Retinal pigment epithelial cell (primary cell): ENCODE measurements at regions not wholly inside any gene's neighbourhood (a gene's known extent, or its start where the extent isn't known, plus 50 kb on each side); places are given as distances from the start of the nearest gene placed in this dataset.

Experiments used
- DNase-seq: peaks from one replicate; pipeline ENCODE4 v3.0.0-alpha.2; 2010; ENCODE audit warnings: low read depth
- H3K4me3 ChIP-seq: 2 replicates; pipeline ENCODE4 v1.5.1; 2011; ENCODE audit warnings: mild to moderate bottlenecking, low read length, control low read depth, moderate library complexity
- CTCF ChIP-seq: conservative IDR thresholded peaks from 2 replicates; pipeline ENCODE4 v1.5.1; 2011; ENCODE audit warnings: low read depth, low read length, control low read depth, inconsistent platforms

DNA sequence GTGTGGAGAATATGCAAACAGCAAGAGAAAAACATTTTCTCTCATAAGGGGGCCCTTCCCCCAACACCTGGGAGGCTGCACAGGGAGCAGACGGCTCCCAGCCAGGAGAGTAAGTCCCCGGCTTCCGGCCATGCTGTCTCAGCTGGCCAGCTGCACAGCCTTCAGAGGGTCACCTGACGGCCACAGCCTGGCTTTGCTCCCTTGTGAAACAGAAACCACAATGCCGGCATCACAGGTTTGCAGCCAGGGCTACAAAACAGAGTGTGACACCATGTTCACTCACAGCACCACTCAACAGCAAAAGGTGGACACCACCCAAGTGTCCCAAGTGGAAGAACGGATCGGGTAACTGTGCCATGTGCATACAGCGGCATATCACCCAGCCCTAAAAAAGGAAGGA is 86.9 kb upstream of the GPC1 start:
- TF ChIP-seq CTCF: no peak

DNA sequence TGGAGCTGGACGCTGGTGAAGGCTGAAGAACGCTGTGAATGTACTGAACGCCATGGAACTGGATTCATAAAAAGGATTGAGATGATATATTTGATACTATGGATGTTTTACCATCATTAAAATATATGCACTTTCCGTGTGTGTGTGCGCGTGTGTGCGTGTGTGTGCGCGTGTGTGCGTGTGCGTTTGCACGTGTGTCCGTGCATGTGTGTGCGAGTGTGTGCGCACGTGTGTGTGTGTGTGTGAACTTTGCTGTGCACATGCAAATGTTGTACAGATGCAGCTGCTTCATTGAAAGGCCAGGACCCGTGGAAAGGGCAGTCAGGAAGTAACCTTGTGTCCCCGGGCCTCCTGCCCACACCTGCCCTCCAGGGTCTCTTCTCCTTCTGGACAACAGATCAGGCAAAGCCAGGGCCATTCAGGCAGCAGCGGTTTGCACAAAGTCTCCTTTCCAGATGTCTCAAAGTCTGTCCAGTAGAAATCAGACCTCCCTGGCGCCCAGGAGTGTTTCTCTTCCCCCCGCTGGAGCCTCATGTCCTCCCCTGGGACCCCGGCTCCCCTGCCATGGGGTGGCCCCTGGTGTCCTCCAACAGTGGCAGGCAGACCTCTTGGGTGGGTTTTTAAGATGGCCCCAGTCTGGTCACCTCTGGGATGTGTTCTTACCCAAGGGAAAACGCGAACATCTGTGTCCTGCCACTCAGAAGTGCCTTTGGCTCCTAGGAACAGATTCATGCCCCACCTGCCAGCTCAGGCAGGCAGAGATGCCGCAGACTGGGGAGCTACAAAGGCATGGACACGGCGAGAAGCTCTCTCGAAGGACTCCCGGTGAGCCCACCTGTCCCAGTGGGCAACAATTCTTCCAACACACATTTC is 86.1 kb upstream of the GPC1 start:
- TF ChIP-seq CTCF: no peak
- H3K4me3 ChIP-seq: no peak overlapping the region
- no peak for DNase-seq

More for the DNA sequence above, 86.9 kb upstream of the GPC1 start:
- no peak for DNase-seq
- H3K4me3 ChIP-seq: no peak overlapping the region

DNA sequence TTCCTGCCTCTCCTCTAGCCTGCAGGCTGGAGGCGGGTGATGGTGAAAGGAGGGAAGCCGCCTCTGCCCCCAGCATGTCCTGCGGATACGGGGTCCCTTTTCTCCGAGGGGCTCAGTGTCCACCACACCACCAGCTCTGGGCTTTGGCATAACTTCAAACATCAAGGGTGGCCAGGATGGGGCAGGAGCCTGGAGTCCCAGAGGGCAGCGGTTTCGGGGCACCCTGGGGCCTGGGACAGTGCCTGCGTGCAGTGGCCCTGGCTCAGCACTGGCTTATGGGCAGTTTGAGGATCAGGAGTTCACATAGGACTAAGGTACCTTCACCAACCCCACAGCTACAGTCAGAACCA is 85.5 kb upstream of the GPC1 start:
- DNase-seq: no peak
- TF ChIP-seq CTCF: no peak
- H3K4me3 ChIP-seq: no peak overlapping the region

DNA sequence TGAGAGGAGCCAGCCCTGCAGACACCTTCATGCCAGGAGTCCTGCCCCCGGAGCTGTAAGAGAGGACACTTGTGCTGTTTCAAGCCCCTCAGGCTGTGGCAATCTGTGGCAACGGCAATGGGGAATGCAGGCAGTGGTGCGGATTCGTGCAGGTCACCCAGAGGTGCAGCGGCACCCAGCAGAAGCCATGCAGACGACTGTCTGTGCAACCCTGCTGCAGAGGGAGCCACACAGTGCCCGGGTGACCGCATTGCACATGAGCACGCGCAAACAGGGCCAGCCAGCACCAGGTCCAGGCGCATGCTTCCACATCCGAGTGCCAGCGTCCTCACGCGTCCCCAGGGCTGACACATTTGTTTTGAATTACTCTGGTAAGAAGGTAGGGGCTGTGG is 84.8 kb upstream of the GPC1 start:
- no peak for TF ChIP-seq CTCF
- no peak for DNase-seq
- no peak overlapping the region for H3K4me3 ChIP-seq

DNA sequence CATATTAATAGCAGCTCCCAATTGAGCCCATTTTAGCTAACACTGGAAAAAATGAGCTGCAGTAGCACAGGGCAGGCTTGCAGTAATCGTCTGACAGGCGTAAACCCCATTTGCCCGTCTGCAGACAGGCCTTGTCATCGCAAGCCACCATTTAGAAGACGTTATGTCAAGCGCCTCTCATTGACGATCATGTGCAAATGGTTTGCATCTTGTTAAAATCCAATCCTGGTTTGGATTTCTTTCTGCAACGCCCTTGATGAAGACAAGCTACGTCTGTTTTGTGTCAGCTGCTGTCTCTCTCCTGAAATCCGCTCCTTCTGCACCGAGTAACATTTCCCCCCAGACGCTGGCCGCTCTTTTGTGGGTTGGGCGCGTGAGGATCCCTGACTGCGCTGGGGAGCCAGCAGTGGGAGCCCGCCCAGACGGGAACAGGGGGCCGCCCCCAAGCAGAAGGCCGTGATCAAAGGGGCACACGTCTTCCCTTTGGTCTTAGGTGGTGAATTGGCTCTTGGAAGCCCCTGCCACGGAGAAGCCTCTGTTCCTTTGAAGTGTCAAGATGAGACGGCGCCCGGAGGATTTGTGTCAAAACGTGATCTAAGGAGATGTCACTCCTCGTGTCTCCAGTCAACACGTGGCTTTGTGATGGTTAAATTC is 84.2 kb upstream of the GPC1 start:
- DNase-seq: no peak
- TF ChIP-seq CTCF: no peak
- H3K4me3 ChIP-seq: no peak overlapping the region

DNA sequence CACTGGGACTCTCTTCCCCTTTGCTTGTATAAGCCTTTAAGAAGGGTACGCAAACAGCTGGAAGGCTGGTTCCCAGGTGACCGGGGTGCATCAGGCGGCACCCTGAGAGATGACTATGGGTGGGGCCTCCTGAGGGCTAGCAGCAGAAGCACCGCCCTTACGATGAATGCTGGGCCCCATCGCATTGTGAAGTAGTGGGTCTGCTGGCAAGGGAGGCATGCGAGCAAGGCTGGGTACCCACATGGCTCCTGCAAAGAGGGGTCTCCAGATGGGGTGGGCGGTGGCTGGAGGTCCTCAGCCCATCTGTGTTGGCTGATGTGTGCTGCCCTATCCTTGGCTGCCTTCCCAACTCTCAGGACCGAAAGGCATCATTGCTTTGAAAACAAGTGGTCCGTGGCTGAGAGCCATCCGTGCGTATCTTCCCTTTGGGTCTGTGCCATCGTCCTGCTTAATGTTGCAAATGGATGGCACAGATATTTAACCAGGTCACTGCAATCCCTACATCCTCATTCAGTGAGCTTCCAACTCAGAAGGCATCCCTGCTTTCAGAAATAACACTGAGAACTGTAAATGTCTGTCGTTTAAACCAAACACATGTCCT is 83.5 kb upstream of the GPC1 start:
- H3K4me3 ChIP-seq: no peak overlapping the region
- no peak for DNase-seq
- TF ChIP-seq CTCF: no peak
